ENCODE measurements at regions not wholly inside any gene's neighbourhood (a gene's known extent, or its start where the extent isn't known, plus 50 kb on each side); places are given as distances from the start of the nearest gene placed in this dataset.

DNA sequence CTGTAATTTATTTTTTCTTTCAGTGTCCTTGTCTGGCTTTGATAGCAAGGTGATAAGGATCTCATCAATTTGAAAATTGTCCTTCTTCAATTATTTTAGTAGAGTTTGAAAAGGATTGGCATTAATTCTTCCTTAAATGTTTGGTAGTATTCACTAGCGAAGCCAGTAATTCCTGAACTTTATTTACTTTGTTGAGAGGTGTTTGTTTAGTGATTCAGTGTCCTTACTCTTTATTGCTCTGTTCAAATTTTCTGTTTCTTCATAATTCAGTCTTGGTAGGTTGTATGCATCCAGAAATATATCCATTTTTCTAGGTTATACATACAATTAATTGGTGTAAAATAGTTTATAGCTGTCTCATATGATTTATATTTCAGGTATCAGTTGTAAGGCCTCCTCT is 676.7 kb upstream of the POU3F3 start:
- Histone ChIP-seq H3K36me3 (no peaks in the 10 kb centered on the region), H3K27ac (no peak overlapping the region), H3K4me3 (no peak overlapping the region), H3K27me3 (no peaks in the 10 kb centered on the region), H3K4me1 (no peaks in the 10 kb centered on the region), H3K9me3 (peaks cover 0 to 26% (median 3%) of the 10 kb centered on the region in 4 donors)
- 76 to 80% methylated on average over 1 of the region's 1 CpG for WGBS, 2 donors
- no peak for DNase-seq (ENCODE audit: low spot score in 2 of 2)
- TF ChIP-seq EP300 (IDR thresholded peaks at IDR 0.05) (no peak), CTCF (IDR thresholded peaks at IDR 0.05) (no peak), POLR2A (IDR thresholded peaks at IDR 0.05) (no peak)

DNA sequence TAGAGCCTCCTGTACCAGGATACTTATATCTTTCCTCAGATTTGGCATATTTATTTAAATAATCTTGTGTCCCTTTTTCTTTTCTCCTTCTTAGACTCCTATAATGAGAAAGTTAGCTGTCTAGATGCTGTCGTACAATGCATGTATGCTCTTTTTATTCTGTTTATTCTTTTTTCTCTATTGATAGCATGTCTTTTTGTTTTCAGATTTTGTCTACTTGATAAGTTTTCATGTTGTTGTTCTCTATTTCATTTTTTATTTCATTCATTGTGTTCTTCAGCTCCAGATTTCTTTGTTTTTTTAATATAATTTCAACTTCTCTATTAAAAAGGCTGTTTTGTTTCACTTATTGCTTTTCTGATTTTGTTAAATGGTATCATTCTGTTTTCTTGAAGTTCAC is 674.3 kb upstream of the POU3F3 start:
- H3K4me1 ChIP-seq: no peaks in the 10 kb centered on the region
- 93 to 97% methylated on average over 1 of the region's 1 CpG for WGBS, 2 donors
- TF ChIP-seq POLR2A (IDR thresholded peaks at IDR 0.05) (no peak), CTCF (IDR thresholded peaks at IDR 0.05) (no peak)

DNA sequence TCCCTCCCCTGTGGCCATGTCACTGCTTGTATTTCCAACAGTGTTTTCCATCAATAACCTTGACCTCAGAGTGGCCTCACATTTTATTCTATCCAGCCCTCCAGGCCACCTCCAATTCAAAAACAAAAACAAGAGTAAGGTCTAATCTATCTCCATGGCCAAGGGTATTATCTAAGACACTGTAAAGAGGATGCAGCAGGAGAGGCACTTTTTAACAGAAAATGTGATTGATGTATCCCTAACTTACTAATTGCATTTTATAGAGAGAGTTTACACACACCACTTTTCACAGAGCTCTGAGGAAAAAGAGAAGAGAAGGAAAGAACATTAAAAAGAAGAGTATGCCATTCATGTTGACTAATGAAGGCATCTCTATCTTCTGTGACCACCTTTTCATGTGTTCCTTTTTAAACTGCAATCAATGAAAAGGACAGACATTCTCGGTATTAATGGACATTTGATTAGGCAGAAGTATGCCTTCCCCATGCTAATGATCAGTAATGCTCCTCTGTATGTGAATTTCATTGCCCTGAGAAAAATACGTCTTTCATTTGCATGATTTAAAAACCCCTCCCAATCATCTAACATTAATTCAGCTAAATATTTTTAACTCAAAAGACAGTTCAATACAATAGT is 653.3 kb upstream of the POU3F3 start:
- Histone ChIP-seq H3K4me3 (no peak overlapping the region), H3K27ac (no peak overlapping the region), H3K9me3 (no peaks in the 10 kb centered on the region), H3K27me3 (no peaks in the 10 kb centered on the region), H3K36me3 (no peaks in the 10 kb centered on the region), H3K4me1 (no peaks in the 10 kb centered on the region)
- WGBS, 2 donors: 83 to 87% methylated on average over 2 of the region's 2 CpGs
- no peak for TF ChIP-seq CTCF (IDR thresholded peaks at IDR 0.05)
- no peak for TF ChIP-seq POLR2A (IDR thresholded peaks at IDR 0.05)
- TF ChIP-seq EP300 (IDR thresholded peaks at IDR 0.05): no peak
- no peak for DNase-seq (ENCODE audit: low spot score in 2 of 2)

More for the DNA sequence above, 674.3 kb upstream of the POU3F3 start:
- H3K9me3 ChIP-seq: peaks cover 0 to 30% (median 3%) of the 10 kb centered on the region in 4 donors
- no peak for DNase-seq (ENCODE audit: low spot score in 2 of 2)
- no peak overlapping the region for H3K4me3 ChIP-seq
- no peak overlapping the region for H3K27ac ChIP-seq
- no peaks in the 10 kb centered on the region for H3K27me3 ChIP-seq
- H3K36me3 ChIP-seq: no peaks in the 10 kb centered on the region

DNA sequence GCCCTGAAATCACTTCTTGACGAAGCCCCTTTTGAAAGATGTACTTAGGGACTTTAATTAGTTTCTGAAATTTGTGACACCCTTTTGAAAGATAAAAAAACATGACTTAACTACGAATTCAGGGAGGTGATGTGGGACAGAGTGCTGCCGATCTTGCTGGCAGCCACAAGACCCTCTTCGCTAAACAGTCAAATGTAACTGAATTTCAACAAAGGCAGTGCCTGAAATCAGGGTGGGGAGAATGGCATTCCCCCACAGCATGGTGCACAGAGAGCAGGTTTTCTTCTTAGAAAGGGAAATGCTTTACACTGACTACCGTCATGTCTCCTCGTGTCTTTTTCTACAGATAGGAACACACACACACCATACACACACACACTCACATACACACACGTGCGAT is 640.2 kb upstream of the POU3F3 start:
- Histone ChIP-seq H3K4me3 (no peak overlapping the region), H3K27ac (no peak overlapping the region), H3K9me3 (no peaks in the 10 kb centered on the region), H3K36me3 (no peaks in the 10 kb centered on the region), H3K27me3 (no peaks in the 10 kb centered on the region), H3K4me1 (no peaks in the 10 kb centered on the region)
- TF ChIP-seq EP300 (IDR thresholded peaks at IDR 0.05) (no peak), POLR2A (IDR thresholded peaks at IDR 0.05) (no peak), CTCF (IDR thresholded peaks at IDR 0.05) (no peak)
- WGBS, 2 donors: 64 to 70% methylated on average over 8 of the region's 8 CpGs
- DNase-seq (ENCODE audit: low spot score in 2 of 2): no peak

- Histone ChIP-seq H3K9me3 (no peaks in the 10 kb centered on the region), H3K36me3 (no peaks in the 10 kb centered on the region), H3K4me1 (no peaks in the 10 kb centered on the region), H3K4me3 (no peak overlapping the region), H3K27me3 (no peaks in the 10 kb centered on the region), H3K27ac (no peak overlapping the region)
- TF ChIP-seq EP300 (IDR thresholded peaks at IDR 0.05) (no peak), POLR2A (IDR thresholded peaks at IDR 0.05) (no peak), CTCF (IDR thresholded peaks at IDR 0.05) (no peak)
- no peak for DNase-seq (ENCODE audit: low spot score in 2 of 2)
- 35 to 44% methylated on average over 14 of the region's 14 CpGs for WGBS, 2 donors
Observed at GRCh38 chr2:104215269-104216161, 638.4 kb upstream of the POU3F3 start.
